HL-60 (cell line): ENCODE measurements at regions not wholly inside any gene's neighbourhood (a gene's known extent, or its start where the extent isn't known, plus 50 kb on each side); places are given as distances from the start of the nearest gene placed in this dataset.
"Not testable (repeated sequence)": the region's sequence is repeated elsewhere in the genome, so short reads cannot be mapped to it uniquely, and the experiment has no call there.

Experiments used
- DNase-seq, 2 experiments: peaks; one replicate each; pipeline ENCODE4 v3.0.0-alpha.2; 2010 to 2020; ENCODE audit warnings: low read depth in 1 of 2, low spot score in 1 of 2
- H3K27ac ChIP-seq: fragments of 250-450 bp; sonication (Bioruptor Pico); replicated peaks from 2 replicates; pipeline ENCODE4 v1.5.1; 2020; ENCODE audit warnings: mild to moderate bottlenecking, moderate library complexity
- H3K27me3 ChIP-seq: fragments of 250-450 bp; sonication (Bioruptor Pico); 2 replicates; pipeline ENCODE4 v1.5.1; 2021; ENCODE audit warnings: mild to moderate bottlenecking, moderate library complexity; ENCODE audit not compliant: insufficient read depth, poor library complexity, severe bottlenecking
- H3K4me3 ChIP-seq: replicated peaks from 2 replicates; pipeline ENCODE4 v1.5.1; 2011; ENCODE audit warnings: mild to moderate bottlenecking, control low read depth, low read length; ENCODE audit not compliant: insufficient read depth
- CTCF ChIP-seq: IDR thresholded peaks from one replicate; pipeline ENCODE4 v1.5.1; 2011; ENCODE audit warnings: low read length, control low read depth, inconsistent platforms; ENCODE audit not compliant: insufficient read depth
- GABPA ChIP-seq: IDR thresholded peaks from 2 replicates; pipeline ENCODE4 v1.6.1; 2012; ENCODE audit warnings: low read depth
- POLR2AphosphoS5 ChIP-seq: IDR thresholded peaks from 2 replicates; pipeline ENCODE4 v1.6.1; 2012; ENCODE audit warnings: low read depth
- REST ChIP-seq: IDR thresholded peaks from 2 replicates; pipeline ENCODE4 v1.6.1; 2012; ENCODE audit warnings: low read depth; ENCODE audit not compliant: insufficient replicate concordance
- SPI1 ChIP-seq: IDR thresholded peaks from 2 replicates; pipeline ENCODE4 v1.6.1; 2012; ENCODE audit warnings: low read depth, mild to moderate bottlenecking, borderline replicate concordance

GRCh38 chr1:25117233-25117823, 115.0 kb downstream of the SYF2 start:
- TF ChIP-seq GABPA (no peak), POLR2AphosphoS5 (no peak), SPI1 (no peak), CTCF (no peak), REST (no peak)
- no peak overlapping the region for H3K27ac ChIP-seq
- H3K4me3 ChIP-seq, result no peak overlapping the region
- no peak for DNase-seq
- no peaks in the 10 kb centered on the region for H3K27me3 ChIP-seq

- no peaks in the 10 kb centered on the region for H3K27me3 ChIP-seq
- TF ChIP-seq GABPA (no peak), SPI1 (no peak), REST (no peak), CTCF (no peak), POLR2AphosphoS5 (no peak)
- H3K4me3 ChIP-seq, result no peak overlapping the region
- no peak for DNase-seq
- H3K27ac ChIP-seq, result no peak overlapping the region
These were observed 115.5 kb downstream of the SYF2 start for GRCh38 chr1:25116832-25117231.

GRCh38 chr1:25116117-25116516, 116.2 kb downstream of the SYF2 start:
- not testable (repeated sequence) for H3K27ac ChIP-seq, H3K27me3 ChIP-seq, DNase-seq, H3K4me3 ChIP-seq

- peak overlapping the region; percentile 67 for H3K27ac ChIP-seq
- no peaks in the 10 kb centered on the region for H3K27me3 ChIP-seq
- no peak overlapping the region for H3K4me3 ChIP-seq
- no peak for DNase-seq
- TF ChIP-seq POLR2AphosphoS5 (no peak), REST (no peak), SPI1 (no peak), GABPA (no peak), CTCF (no peak)
These were observed 118.6 kb downstream of the SYF2 start for GRCh38 chr1:25113731-25114130.
